ENCODE measurements at regions not wholly inside any gene's neighbourhood (a gene's known extent, or its start where the extent isn't known, plus 50 kb on each side); places are given as distances from the start of the nearest gene placed in this dataset.
"Not testable (repeated sequence)": the region's sequence is repeated elsewhere in the genome, so short reads cannot be mapped to it uniquely, and the experiment has no call there.

DNA sequence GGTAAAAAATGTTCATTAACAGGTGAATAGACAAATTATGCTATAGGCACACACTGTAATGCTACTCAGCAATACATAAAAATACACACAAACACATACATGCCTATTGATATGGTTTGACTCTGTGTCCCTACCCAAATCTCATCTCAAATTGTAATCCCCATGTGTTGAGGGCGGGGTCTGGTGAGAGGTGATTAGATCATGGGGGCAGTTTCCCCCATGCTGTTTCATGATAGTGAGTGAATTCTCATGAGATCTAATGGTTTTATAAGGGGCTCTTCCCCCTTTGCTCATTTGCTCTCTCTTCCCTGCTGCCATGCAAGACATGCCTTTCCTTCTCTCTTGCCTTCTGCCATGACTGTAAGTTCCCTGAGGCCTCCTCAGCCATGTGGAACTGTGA, 403.1 kb upstream of the RORB start:
- POLR2A ChIA-PET = not testable (repeated sequence)
- CTCF ChIA-PET = interaction anchor here (0.6 to 0.8 kb wide), 2 partner anchors 30 to 786 kb away, joined by 3 read pairs; no protein-coding TSS in a partner anchor

DNA sequence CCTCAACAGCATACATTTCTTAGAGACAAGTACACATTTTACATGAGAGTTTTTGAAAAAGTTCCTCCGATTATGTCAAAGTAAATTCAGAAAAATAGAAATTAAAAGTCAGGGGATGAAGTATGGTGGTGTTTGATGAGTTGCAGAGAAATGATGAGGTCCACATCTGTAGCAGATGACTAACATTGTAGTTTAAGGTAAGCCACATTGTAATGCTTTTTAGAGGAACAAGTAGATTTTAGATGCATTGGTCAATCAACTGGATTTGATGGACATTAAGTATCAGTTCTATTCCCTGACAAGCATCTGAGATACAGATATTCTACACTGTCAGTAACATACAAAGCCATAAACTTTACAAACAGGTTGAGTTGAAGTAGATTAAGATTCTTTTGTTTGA, 402.4 kb upstream of the RORB start:
- no peak overlapping the region for H3K4me3 Mint-ChIP-seq

More for the DNA sequence above, 403.1 kb upstream of the RORB start:
- H3K27me3 Mint-ChIP-seq; H3K4me3 Mint-ChIP-seq; H3K4me1 Mint-ChIP-seq; H3K9me3 Mint-ChIP-seq (ENCODE audit: low read depth); H3K27ac Mint-ChIP-seq; intact Hi-C loops (cut with DNase I, micrococcal nuclease); ATAC-seq; H3K36me3 Mint-ChIP-seq (ENCODE audit: low read depth); DNase-seq: not testable (repeated sequence)

DNA sequence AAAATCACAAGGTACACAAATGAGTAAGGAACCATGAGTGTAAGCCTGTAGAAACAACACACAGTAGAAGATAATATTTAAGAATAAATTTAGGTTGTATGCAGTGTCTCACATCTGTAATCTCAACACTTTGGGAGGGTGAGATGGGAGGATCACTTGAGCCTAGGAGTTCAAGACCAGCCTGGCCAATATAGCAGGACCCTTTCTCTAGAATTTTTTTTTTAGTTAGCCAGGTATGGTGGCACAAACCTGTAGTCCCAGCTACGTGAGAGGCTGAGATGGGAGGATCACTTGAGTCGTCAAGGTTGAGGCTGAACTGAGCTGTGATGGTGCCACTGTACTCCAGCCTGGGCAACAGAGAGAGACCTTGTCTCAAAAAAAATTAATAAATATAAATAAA, 401.2 kb upstream of the RORB start:
- intact Hi-C loops (cut with DNase I, micrococcal nuclease) = no loop called here
- no peaks in the 10 kb centered on the region for H3K4me1 Mint-ChIP-seq
- no peaks in the 10 kb centered on the region for H3K27me3 Mint-ChIP-seq
- no peak overlapping the region for H3K27ac Mint-ChIP-seq
- ChIA-PET CTCF (no interaction called here), POLR2A (no interaction called here)
- no peak overlapping the region for H3K4me3 Mint-ChIP-seq
- no peak for ATAC-seq
- DNase-seq = no peak
- no peaks in the 10 kb centered on the region for H3K9me3 Mint-ChIP-seq (ENCODE audit: low read depth)
- no peaks in the 10 kb centered on the region for H3K36me3 Mint-ChIP-seq (ENCODE audit: low read depth)

More for the DNA sequence above, 402.4 kb upstream of the RORB start:
- no peaks in the 10 kb centered on the region for H3K9me3 Mint-ChIP-seq (ENCODE audit: low read depth)
- DNase-seq = no peak
- H3K27ac Mint-ChIP-seq = no peak overlapping the region
- H3K4me1 Mint-ChIP-seq = no peaks in the 10 kb centered on the region
- intact Hi-C loops (cut with DNase I, micrococcal nuclease) = no loop called here
- ChIA-PET CTCF (no interaction called here), POLR2A (no interaction called here)
- no peaks in the 10 kb centered on the region for H3K27me3 Mint-ChIP-seq
- ATAC-seq = no peak
- no peaks in the 10 kb centered on the region for H3K36me3 Mint-ChIP-seq (ENCODE audit: low read depth)

DNA sequence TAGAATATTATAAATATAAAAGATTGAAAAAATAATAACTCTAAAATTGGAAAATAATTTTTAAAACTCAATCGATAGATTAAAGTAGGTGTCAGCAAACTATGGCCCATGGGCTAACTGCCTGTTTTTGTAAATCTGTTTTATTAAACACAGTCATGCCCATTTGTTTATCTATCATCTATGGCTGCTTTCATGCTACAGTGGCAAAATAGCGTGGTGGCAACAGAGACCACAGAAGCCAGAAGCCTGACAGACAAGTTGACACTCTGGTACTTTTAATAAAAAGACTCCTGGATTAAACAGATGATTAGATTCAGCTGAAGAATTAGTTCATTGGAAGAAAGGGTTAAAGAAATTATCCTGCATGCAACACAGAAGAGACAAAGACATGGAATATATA, 400.7 kb upstream of the RORB start:
- no peaks in the 10 kb centered on the region for H3K27me3 Mint-ChIP-seq
- POLR2A ChIA-PET = no interaction called here
- H3K4me3 Mint-ChIP-seq = no peak overlapping the region

DNA sequence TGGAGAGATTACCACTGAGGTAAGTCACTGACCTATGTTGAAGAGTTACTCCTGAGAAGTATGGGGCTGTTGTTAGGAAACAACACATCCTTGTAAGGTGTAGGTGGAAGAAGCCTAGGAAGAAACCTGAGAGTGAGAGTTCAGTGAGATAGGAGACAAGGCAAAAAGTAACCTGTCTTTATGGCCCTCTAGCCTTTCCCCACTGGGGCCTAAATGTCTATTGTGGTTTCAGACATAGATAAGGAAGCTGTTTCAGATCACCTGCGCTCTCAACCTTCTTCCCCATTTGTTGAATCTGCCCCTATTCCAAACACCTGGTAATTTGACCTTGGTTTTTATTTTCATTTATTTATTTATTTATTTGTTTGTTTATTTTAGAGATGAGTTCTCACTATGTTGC, 397.1 kb upstream of the RORB start:
- no peak overlapping the region for H3K27ac Mint-ChIP-seq
- ATAC-seq (no peak), DNase-seq (no peak)
- no peaks in the 10 kb centered on the region for H3K27me3 Mint-ChIP-seq
- no peaks in the 10 kb centered on the region for H3K4me1 Mint-ChIP-seq
- intact Hi-C loops (cut with DNase I, micrococcal nuclease) = no loop called here
- CTCF ChIA-PET = no interaction called here
- H3K9me3 Mint-ChIP-seq (ENCODE audit: low read depth) = no peaks in the 10 kb centered on the region
- POLR2A ChIA-PET = no interaction called here
- no peaks in the 10 kb centered on the region for H3K36me3 Mint-ChIP-seq (ENCODE audit: low read depth)
- H3K4me3 Mint-ChIP-seq = no peak overlapping the region

More for the DNA sequence above, 400.7 kb upstream of the RORB start:
- H3K4me1 Mint-ChIP-seq = no peaks in the 10 kb centered on the region
- intact Hi-C loops (cut with DNase I, micrococcal nuclease) = no loop called here
- ATAC-seq (no peak), DNase-seq (no peak)
- no peaks in the 10 kb centered on the region for H3K9me3 Mint-ChIP-seq (ENCODE audit: low read depth)
- H3K36me3 Mint-ChIP-seq (ENCODE audit: low read depth) = no peaks in the 10 kb centered on the region
- CTCF ChIA-PET = no interaction called here
- H3K27ac Mint-ChIP-seq = no peak overlapping the region

DNA sequence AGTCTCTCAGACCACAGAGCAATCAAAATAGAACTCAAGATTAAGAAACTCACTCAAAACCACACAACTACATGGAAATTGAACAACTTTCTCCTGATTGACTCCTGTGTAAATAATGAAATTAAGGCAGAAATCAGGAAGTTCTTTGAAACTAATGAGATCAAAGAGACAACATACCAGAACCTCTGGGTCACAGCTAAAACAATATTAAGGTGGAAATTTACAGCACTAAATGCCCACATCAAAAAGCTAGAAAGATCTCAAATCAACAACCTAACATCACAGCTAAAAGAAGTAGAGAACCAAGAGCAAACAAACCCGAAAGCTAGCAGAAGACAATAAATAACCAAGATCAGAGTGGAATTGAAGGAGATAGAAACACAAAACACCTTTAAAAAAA, 395.0 kb upstream of the RORB start:
- H3K4me3 Mint-ChIP-seq; ATAC-seq; H3K27ac Mint-ChIP-seq; intact Hi-C loops (cut with DNase I, micrococcal nuclease); H3K36me3 Mint-ChIP-seq (ENCODE audit: low read depth); POLR2A ChIA-PET; H3K9me3 Mint-ChIP-seq (ENCODE audit: low read depth); DNase-seq; H3K4me1 Mint-ChIP-seq; CTCF ChIA-PET; H3K27me3 Mint-ChIP-seq: not testable (repeated sequence)

DNA sequence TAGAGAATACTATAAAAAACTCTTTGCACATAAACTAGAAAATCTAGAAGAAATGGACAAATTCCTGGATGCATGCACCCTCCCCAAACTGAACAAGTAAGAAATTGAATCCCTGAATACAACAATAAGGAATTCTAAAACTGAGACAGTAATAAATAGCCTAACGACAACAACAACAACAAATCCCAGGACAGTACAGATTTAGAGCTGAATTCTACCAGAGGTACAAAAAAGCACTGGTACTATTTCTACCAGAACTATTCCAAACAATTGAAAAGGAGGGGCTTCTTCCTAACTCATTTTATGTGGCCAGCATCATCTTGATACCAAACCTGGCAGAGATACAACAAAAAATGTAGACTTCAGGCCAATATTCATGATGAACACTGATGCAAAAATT, 394.4 kb upstream of the RORB start:
- Mint-ChIP-seq H3K4me3 (no peak overlapping the region), H3K4me1 (no peaks in the 10 kb centered on the region), H3K27me3 (no peaks in the 10 kb centered on the region), H3K27ac (no peak overlapping the region), H3K9me3 (ENCODE audit: low read depth) (no peaks in the 10 kb centered on the region), H3K36me3 (ENCODE audit: low read depth) (no peaks in the 10 kb centered on the region)
- no peak for DNase-seq
- no peak for ATAC-seq
- ChIA-PET CTCF (no interaction called here), POLR2A (no interaction called here)
- intact Hi-C loops (cut with DNase I, micrococcal nuclease) = no loop called here

DNA sequence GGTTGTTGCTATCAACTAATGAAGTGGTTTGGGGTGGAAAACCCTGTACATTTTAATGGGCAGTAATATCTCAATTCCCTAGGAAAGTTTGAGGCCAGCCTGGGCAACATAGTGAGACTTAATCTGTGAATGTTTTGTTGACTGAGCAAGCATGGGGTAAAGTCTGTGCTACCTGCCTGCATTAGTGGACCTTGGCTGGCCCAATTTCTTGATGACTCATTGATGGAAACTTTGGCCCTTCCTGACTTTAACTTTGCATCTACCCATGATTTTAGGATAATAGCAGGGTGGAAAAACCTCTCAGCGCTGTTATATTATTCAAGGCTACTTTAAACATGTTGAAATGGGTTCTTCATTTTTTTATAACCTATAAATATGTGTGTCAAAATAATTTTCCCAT, 389.4 kb upstream of the RORB start:
- CTCF ChIA-PET = no interaction called here
- no peaks in the 10 kb centered on the region for H3K27me3 Mint-ChIP-seq
- no peaks in the 10 kb centered on the region for H3K9me3 Mint-ChIP-seq (ENCODE audit: low read depth)
- no peak overlapping the region for H3K27ac Mint-ChIP-seq
- no peak overlapping the region for H3K4me3 Mint-ChIP-seq
- intact Hi-C loops (cut with DNase I, micrococcal nuclease) = no loop called here
- no peaks in the 10 kb centered on the region for H3K4me1 Mint-ChIP-seq
- H3K36me3 Mint-ChIP-seq (ENCODE audit: low read depth) = no peaks in the 10 kb centered on the region
- POLR2A ChIA-PET = no interaction called here
- ATAC-seq = no peak
- no peak for DNase-seq

DNA sequence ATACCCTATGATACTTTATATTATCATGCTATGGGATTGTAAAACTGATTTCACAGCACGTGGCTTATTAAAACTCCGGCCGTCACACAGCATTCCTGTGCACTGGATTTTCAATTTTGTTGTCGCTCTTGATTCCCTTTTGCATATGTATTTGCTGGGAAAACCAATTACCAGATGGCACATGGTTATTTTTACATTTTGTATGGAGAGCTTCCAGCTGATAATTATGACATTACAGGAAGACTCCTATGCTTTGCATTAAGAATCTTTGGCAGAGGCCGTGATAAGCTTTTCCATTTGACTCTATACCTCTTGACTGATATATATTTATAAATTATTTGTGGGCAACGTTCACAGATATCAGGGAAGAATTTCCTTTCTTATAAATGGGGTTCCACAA, 381.2 kb upstream of the RORB start:
- Mint-ChIP-seq H3K9me3 (ENCODE audit: low read depth) (no peaks in the 10 kb centered on the region), H3K27me3 (no peaks in the 10 kb centered on the region), H3K4me3 (no peak overlapping the region), H3K27ac (no peak overlapping the region), H3K4me1 (no peaks in the 10 kb centered on the region), H3K36me3 (ENCODE audit: low read depth) (no peaks in the 10 kb centered on the region)
- intact Hi-C loops (cut with DNase I, micrococcal nuclease) = no loop called here
- DNase-seq (no peak), ATAC-seq (no peak)
- POLR2A ChIA-PET = no interaction called here
- CTCF ChIA-PET = no interaction called here

DNA sequence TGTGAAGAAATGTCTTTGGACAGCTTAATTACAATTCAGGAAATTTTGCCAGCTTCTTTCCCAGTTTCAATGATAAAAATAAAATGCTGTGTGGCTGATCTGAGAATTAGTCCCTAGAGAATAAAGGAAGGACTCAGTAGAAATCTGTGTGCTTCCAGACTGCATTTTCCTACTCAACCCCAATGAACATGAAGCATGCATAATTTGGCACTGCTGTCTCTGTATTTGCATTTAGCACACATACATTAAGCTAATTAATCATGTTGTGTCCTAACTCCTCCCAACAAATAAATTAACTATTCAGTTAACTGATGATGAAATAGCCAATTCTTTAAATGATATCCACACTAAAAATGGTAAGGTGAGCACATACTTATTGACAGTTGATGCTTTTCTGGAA, 380.0 kb upstream of the RORB start:
- no peaks in the 10 kb centered on the region for H3K4me1 Mint-ChIP-seq
- H3K36me3 Mint-ChIP-seq (ENCODE audit: low read depth) = no peaks in the 10 kb centered on the region
- intact Hi-C loops (cut with DNase I, micrococcal nuclease) = no loop called here
- ATAC-seq = no peak
- no peak overlapping the region for H3K4me3 Mint-ChIP-seq
- DNase-seq = no peak
- ChIA-PET POLR2A (no interaction called here), CTCF (interaction anchor here (0.7 kb wide), 1 partner anchor 1440 kb away, joined by 4 read pairs; no protein-coding TSS in a partner anchor)
- H3K9me3 Mint-ChIP-seq (ENCODE audit: low read depth) = no peaks in the 10 kb centered on the region
- H3K27ac Mint-ChIP-seq = no peak overlapping the region
- no peaks in the 10 kb centered on the region for H3K27me3 Mint-ChIP-seq

DNA sequence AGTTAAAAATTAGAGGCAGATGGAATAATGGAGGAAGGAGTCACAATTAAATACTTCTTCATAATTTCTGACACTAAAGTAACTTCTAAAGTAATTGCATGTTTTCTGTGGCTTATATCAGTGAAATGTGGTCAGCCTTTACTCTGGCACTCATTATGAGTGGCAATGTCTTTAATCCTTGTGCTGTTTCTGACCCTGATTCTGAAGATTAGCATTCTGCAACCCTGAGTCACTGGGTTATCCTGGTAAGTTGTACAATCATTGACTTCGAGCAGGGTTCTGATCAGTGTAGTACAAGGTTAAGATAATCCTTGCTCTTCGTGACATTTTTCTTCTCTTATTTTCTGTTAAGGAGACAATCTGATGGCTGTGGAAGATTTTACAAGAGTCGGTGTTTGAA, 379.4 kb upstream of the RORB start:
- Mint-ChIP-seq H3K9me3 (ENCODE audit: low read depth) (no peaks in the 10 kb centered on the region), H3K27ac (no peak overlapping the region), H3K4me1 (no peaks in the 10 kb centered on the region), H3K27me3 (no peaks in the 10 kb centered on the region), H3K4me3 (no peak overlapping the region), H3K36me3 (ENCODE audit: low read depth) (no peaks in the 10 kb centered on the region)
- intact Hi-C loops (cut with DNase I, micrococcal nuclease) = no loop called here
- POLR2A ChIA-PET = no interaction called here
- ATAC-seq = no peak
- CTCF ChIA-PET = no interaction called here
- no peak for DNase-seq

DNA sequence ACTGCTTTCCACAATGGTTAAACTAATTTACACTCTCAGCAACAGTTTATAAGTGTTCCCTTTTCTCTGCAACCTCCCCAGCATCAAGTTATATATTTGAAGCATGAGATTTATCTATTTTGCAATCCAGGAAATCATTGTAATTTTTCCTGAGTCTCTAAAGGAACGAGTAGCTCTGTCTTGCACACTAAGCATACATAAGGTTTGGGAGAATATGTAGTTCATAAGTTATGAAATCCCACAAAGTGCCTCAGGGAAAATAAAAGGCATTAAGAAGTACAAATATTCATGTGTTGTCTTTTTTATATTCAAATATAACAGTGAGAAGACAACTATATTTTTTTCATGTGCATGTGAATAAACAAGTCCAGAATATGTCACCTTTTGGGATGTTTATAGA, 377.1 kb upstream of the RORB start:
- H3K4me1 Mint-ChIP-seq = no peaks in the 10 kb centered on the region

DNA sequence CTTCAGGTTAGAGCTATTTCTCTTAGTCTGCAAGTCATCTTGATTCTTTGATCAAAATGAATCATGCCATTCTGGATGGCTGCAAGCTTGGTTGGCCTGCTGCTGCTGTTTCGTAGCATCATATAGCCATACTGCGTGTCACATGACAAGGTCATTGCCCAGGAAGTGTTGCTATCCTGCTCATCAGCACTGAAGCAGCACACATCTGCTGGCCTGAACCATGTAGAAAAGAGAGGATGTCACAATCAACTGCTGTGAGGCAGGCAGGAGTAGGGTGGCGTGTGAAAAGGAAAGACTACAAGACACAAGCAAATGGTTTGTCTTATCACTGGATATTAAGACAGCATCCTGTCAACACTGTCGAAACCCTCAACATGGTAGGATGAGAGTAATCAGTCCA, 376.7 kb upstream of the RORB start:
- intact Hi-C loops (cut with DNase I, micrococcal nuclease) = no loop called here
- H3K27ac Mint-ChIP-seq = no peak overlapping the region
- DNase-seq = no peak
- no peaks in the 10 kb centered on the region for H3K27me3 Mint-ChIP-seq
- ChIA-PET CTCF (no interaction called here), POLR2A (no interaction called here)
- H3K4me1 Mint-ChIP-seq = no peaks in the 10 kb centered on the region
- H3K36me3 Mint-ChIP-seq (ENCODE audit: low read depth) = no peaks in the 10 kb centered on the region
- ATAC-seq = no peak
- no peaks in the 10 kb centered on the region for H3K9me3 Mint-ChIP-seq (ENCODE audit: low read depth)
- H3K4me3 Mint-ChIP-seq = no peak overlapping the region

More for the DNA sequence above, 377.1 kb upstream of the RORB start:
- Mint-ChIP-seq H3K27ac (no peak overlapping the region), H3K27me3 (no peaks in the 10 kb centered on the region), H3K9me3 (ENCODE audit: low read depth) (no peaks in the 10 kb centered on the region), H3K4me3 (no peak overlapping the region), H3K36me3 (ENCODE audit: low read depth) (no peaks in the 10 kb centered on the region)
- DNase-seq (no peak), ATAC-seq (no peak)
- ChIA-PET CTCF (no interaction called here), POLR2A (no interaction called here)
- intact Hi-C loops (cut with DNase I, micrococcal nuclease) = no loop called here

All from activated CD4-positive, alpha-beta T cell treated with anti-CD3 and anti-CD28 coated beads for 36 hours (primary cell).